GM13977 (cell line): ENCODE measurements at regions not wholly inside any gene's neighbourhood (a gene's known extent, or its start where the extent isn't known, plus 50 kb on each side); places are given as distances from the start of the nearest gene placed in this dataset.

Source experiments
- DNase-seq: peaks from one replicate; pipeline ENCODE4 v3.0.0; 2012; ENCODE audit warnings: low spot score
- in situ Hi-C: fragments of 300-500 bp; cut with MboI; formaldehyde crosslinking; loops from one replicate; pipeline ENCODE4 v1.12.0; 2022; ENCODE audit warnings: low sequenced_read_pairs, low pct_unique_long_range_greater_than_20kb, mixed read lengths, inconsistent platforms; ENCODE audit not compliant: unreplicated experiment
- TF ChIP-seq, protein P1 (sequence below): IDR thresholded peaks from 2 replicates; pipeline ENCODE4 v1.5.1; 2012; ENCODE audit warnings: mild to moderate bottlenecking, control low read depth; ENCODE audit not compliant: insufficient read depth; ENCODE audit errors: extremely low read depth, missing control alignments

DNA sequence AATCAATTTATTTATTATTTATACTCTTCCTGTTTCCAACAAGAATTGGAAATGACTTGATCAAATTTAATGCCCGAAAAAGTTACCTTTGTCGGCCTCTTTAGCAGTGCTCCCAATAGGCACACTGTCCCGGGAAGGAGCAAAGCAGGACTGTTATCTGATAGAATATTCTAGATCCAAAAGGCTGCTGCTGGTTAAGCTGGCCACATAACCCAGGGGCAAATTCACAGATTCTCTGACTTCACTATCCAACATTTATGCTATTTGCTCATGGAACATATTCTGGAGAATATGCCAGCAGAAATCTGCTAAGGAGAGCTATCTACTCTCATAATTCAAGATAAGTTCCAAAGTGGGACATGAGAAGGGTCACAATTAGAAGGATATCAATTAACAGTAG lies 100.2 kb upstream of the DMAC1 start:
- DNase-seq: no peak
- TF ChIP-seq, protein P1, sequence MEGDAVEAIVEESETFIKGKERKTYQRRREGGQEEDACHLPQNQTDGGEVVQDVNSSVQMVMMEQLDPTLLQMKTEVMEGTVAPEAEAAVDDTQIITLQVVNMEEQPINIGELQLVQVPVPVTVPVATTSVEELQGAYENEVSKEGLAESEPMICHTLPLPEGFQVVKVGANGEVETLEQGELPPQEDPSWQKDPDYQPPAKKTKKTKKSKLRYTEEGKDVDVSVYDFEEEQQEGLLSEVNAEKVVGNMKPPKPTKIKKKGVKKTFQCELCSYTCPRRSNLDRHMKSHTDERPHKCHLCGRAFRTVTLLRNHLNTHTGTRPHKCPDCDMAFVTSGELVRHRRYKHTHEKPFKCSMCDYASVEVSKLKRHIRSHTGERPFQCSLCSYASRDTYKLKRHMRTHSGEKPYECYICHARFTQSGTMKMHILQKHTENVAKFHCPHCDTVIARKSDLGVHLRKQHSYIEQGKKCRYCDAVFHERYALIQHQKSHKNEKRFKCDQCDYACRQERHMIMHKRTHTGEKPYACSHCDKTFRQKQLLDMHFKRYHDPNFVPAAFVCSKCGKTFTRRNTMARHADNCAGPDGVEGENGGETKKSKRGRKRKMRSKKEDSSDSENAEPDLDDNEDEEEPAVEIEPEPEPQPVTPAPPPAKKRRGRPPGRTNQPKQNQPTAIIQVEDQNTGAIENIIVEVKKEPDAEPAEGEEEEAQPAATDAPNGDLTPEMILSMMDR: no peak
- in situ Hi-C loops: no loop called here

DNA sequence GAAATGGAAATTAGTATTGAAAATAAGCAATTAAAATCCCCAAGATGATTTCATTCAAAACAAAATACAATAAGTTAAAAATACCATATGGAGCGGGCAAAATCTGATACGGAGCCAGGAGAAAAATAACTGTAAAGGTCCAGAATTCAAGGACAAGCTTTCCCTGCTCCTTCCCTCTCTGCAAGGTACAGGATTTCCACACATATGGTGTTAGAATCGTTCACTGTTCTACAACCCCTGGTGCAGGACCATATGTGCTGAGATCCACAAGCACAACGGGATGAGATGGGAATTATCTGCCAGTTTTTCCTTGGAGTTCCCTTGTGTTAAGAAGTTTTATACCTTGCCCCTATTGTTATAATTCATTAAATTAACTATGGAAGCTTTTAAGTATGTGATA lies 94.7 kb upstream of the DMAC1 start:
- in situ Hi-C loops: no loop called here
- no peak for DNase-seq
- TF ChIP-seq, protein P1: no peak

DNA sequence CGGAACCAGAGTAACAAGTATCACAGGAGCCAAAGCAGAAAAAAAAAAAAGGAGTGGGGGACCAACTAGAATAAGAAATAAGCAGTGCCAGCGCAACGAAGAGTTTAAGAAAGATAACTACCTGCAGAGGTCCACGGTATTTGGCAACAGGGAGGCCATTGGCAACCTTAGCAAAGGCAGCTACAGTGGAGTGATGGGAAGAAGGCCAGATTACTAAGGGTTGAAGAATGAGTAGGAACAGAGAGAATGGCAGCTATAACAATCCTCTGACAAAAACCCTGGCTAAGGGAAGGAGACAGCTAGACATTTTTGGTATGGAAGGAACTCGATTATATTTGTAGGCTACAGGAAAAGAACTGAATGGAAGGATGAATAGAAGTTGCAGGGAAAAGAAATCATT lies 93.4 kb upstream of the DMAC1 start:
- no peak for DNase-seq
- in situ Hi-C loops: no loop called here

DNA sequence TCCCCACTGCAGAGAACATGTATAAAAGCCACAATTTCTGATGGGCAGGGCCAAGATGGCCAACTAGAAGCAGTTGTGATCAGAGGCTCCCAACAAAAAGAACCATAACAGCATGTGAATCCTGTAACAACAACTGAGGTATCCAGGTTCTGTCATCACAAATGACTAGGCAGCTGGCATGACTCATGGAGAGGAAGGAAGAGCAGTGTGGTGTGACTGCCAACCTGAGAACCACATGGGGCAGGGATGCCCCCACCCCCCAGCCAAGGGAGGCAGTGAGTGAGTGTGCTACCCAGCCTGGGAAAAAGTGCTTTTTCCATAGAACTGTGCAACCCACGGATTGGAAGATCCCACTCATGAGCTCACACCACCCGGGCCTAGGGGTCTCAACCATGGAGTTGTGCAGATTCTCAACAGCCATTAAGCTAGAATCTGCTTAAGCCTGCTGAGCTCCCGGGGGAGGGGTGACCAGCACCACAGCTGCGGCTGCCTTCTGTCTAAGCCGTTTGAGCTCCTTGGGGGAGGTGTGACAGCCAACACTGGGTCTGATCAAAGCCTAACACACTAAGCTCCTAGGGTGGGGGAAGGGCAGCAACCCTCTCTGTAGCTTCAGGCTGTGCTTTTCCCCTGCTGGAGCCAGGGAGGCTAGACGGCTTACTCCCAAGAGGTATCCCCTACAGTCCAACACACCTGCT lies 80.1 kb upstream of the DMAC1 start:
- TF ChIP-seq, protein P1: no peak
- no peak for DNase-seq
- in situ Hi-C loops: no loop called here

More for the DNA sequence above, 93.4 kb upstream of the DMAC1 start:
- TF ChIP-seq, protein P1: no peak

DNA sequence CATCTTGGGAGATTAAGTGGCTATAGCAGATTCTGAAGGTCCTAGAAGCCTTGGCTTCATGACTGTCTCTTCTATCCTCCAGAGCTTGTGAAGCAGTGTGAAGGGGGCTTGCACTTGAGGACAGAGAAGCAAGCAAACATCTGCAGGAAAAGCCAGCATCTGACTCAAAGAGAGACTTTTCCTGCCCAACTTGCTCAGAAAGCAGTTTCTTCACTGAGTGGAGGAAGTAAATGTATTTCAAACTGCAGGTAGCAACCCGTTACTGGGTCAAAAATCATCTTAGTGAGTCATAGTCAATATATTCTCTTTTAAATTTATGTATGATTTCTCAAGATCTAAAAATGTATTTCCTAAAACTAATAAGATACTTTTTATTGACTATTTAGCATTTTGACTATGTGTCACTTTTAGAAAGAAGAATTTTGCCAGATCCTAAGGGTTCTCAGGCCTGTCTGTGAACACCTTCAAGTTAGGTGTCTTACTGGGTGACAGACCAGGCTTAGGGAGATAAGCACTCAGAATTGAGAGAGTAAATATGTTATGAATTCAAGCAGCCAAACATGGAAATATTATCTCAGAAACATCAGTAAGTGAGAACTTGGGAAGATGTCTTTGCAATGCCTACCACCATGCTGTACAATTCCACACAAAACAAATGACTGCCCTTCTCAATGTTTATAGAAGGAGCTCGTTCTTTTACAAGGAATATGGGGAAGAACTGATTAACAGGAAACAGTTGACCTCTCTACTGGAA lies 72.6 kb upstream of the DMAC1 start:
- DNase-seq: no peak
- in situ Hi-C loops: no loop called here
- TF ChIP-seq, protein P1: no peak

DNA sequence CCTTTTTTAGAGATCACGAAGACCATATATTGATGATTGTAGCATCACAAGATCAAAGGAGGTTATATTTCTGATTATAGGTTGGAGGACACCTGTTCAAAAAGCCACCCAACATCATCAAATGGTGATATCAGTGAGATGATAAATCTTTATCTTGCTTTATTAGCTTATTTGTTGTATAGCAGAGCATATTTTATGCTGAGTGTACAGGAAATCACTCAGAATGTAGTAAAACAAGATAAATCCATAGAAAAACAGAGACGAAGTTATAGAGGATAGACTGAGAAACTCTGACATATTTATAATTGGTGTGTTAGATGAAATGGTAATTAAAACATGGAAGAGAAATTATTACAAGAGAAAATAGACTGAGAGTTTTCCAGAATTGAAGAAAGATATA lies 69.8 kb upstream of the DMAC1 start:
- TF ChIP-seq, protein P1: no peak
- DNase-seq: no peak
- in situ Hi-C loops: no loop called here
